Omental fat pad (tissue), 3 donors: ENCODE measurements at regions not wholly inside any gene's neighbourhood (a gene's known extent, or its start where the extent isn't known, plus 50 kb on each side); places are given as distances from the start of the nearest gene placed in this dataset.

Experiments
- ATAC-seq: fragments of 150-250 bp; one replicate; pipeline ENCODE4 v1.9.1; 2016; ENCODE audit warnings: mild to moderate bottlenecking, moderate library complexity; ENCODE audit not compliant: low FRiP score
- DNase-seq: peaks from one replicate; pipeline ENCODE4 v3.0.0-alpha.2; 2019; ENCODE audit warnings: low spot score
- CTCF ChIP-seq, 3 donors: fragments of 450-650 bp; IDR thresholded peaks; one replicate each; pipeline ENCODE4 v1.5.1; 2016 to 2017; ENCODE audit warnings: antibody characterized with exemption in 3 of 3, mild to moderate bottlenecking in 3 of 3, moderate library complexity in 2 of 3

GRCh38 chr4:152247271-152247975 lies 288.5 kb downstream of the FBXW7 start:
- ATAC-seq: no peak
- no peak for DNase-seq
- no peak for TF ChIP-seq CTCF (IDR thresholded peaks at IDR 0.05)

DNA sequence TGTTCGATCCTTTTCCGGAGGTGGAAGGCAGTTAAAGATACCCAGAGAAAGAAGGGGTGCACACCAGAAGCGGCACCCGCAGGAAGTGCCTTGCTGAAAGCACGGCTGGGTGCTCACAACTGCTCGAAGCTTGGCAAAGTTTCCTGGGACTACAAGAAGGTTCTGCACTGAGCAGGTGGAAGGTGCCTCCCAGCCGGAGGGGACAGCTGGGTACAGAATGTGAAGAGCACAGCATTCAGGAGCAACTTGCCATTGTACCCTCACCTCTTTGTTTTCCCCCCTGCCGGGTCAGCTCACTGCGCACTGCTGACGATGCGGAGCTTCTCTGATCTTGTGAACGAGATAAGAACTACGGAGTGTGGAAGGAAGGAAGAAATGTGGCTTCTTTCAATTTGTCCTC lies 289.2 kb downstream of the FBXW7 start:
- DNase-seq: no peak
- ATAC-seq: no peak
- no peak for TF ChIP-seq CTCF (IDR thresholded peaks at IDR 0.05)

- no peak for TF ChIP-seq CTCF (IDR thresholded peaks at IDR 0.05)
- ATAC-seq (no peak), DNase-seq (no peak)
Observed at GRCh38 chr4:152245680-152246079, 290.2 kb downstream of the FBXW7 start.

DNA sequence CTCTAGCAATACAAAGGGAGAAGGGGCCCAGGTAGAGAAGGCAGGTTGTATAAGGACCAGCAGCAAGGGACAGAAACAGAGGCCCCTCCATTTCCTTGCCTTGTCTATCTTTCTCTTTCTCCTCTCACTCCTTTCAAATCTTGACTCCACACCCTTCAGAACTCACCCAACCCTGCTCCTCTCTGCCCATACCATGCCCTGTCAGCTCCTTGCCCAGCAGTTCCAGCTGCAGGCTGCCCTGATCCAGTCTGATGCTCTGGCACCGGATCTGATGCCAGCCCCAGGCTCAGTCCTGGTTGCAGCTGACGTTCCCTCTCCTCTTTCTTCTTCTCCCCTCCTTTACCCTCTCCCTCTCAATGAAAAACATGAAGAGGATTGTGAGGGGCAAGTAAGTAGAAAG lies 291.2 kb downstream of the FBXW7 start:
- no peak for ATAC-seq
- no peak for TF ChIP-seq CTCF (IDR thresholded peaks at IDR 0.05)
- DNase-seq: no peak

DNA sequence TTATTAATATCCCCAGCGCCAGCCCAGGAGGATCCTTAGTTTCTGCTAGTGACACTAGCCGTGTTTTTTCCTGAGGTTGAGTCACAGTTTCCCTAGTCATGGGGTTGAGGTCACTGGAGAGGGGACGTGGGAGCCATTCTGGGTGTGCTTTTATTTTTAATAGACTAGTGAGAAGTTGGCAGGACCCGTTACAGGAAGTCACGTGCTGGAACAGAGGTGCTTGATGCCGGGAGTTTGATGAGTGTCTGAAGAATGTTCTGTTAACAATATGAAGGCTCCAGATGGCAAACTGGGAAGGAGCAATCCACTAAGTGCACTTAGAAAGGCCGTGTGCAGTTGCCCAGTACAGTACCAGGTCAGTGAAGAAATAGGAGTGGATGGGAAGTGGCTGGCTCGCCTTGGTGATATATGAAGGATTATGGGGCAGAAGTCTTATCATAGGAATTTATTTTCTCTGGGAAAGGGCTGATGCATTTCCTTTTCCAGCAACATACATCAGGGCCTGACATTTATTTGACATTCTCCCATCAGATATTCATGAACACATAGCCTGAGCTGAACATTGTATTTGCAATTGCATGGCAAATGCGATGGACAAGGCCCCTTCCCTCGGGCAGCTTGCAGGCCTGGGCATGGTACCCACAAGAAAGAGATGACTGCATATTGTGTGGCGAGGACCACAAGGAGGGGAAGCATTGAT lies 291.8 kb downstream of the FBXW7 start:
- no peak for DNase-seq

DNA sequence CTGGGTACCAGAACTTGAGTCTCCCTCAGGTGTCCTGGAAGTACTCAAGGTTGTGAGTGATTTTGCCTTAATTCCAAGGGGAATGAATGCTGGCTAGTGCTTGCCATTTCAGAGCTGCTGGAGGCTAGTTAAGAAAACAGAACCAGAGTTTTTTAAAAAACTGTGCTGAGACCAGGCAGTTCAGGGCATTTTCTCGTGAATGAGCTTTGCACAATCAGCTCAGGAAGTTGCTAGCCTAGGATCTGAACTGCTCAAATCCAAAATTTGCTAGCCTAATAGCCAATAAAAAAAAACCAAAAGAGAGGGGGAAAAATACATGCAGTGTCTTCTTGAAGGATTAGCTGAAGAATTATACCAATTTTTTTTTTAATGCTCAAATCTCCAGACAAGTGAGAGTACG lies 292.7 kb downstream of the FBXW7 start:
- ATAC-seq: no peak
- TF ChIP-seq CTCF (IDR thresholded peaks at IDR 0.05): no peak

More for the DNA sequence above, 291.8 kb downstream of the FBXW7 start:
- peak; percentile 65 for ATAC-seq
- TF ChIP-seq CTCF (IDR thresholded peaks at IDR 0.05): no peak

DNA sequence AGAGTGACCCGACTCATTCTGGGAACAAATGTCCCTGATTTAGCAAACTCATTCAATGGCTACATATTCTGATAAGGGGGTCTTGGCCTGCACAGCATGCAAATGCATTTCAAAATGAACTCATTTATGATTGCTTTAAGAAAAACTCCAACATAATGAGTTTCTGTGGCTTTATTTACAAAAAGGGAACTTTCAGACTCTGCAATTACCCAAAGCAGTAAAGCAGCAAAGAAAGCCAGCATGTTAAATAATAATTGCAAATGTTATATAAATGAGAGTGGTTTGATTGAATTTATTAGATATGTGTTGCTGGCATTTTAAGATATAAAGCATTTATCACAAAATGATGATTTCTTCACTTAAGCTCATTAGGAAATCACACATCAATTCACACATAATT lies 295.7 kb downstream of the FBXW7 start:
- no peak for DNase-seq
- no peak for TF ChIP-seq CTCF (IDR thresholded peaks at IDR 0.05)
- ATAC-seq: no peak

More for the DNA sequence above, 292.7 kb downstream of the FBXW7 start:
- DNase-seq: no peak
